NCI-H2171 (cell line): ENCODE measurements at regions not wholly inside any gene's neighbourhood (a gene's known extent, or its start where the extent isn't known, plus 50 kb on each side); places are given as distances from the start of the nearest gene placed in this dataset.
"Not testable (repeated sequence)": the region's sequence is repeated elsewhere in the genome, so short reads cannot be mapped to it uniquely, and the experiment has no call there.

Experiments
- DNase-seq: peaks from one replicate; lab custom pipeline; 2025; lab: John Stamatoyannopoulos, UW

DNA sequence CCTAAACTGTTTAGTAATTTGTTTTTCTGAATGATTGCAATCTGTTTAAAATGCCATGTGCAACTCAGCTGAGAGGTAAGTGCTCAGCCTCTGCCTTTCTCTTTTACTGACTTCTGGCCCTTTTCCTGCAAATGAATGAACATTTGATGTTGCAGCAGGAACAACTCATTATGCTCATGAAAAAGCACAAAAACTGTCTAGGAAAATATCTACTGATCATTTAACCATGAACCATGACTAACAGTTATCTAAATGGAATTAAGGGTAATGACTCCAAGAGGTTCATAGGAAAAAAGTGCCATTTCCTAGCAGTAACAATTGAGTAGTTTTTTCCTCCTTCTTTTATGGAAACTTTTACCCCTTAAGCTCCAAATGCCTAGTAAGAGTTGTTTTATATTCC lies 70.6 kb upstream of the ANKH start:
- no peak for DNase-seq

GRCh38 chr5:14937254-14937653 lies 65.7 kb upstream of the ANKH start:
- no peak for DNase-seq

GRCh38 chr5:14936588-14936987 lies 65.0 kb upstream of the ANKH start:
- DNase-seq, result no peak

GRCh38 chr5:14935341-14935740 lies 63.8 kb upstream of the ANKH start:
- DNase-seq, result no peak

GRCh38 chr5:14932902-14933469 lies 61.4 kb upstream of the ANKH start:
- no peak for DNase-seq

DNA sequence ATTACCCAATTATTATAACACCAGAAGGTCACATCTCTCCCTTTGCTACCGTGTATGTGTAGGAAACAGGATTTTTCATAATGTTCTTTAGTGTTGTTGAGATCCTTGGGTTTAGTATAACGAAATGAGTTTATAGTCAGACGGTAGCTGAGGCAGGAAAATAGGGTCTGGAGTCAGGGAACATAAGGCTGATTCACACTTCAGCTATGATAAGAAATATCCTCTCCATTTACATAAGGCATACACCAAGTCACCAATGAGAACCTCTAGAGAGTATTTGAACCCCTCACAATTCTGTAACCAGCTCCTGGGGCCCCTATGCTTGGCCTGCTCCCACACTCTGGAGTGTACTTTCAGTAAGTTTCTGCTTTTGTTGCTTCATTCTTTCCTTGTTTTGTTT lies 58.9 kb upstream of the ANKH start:
- DNase-seq, result no peak

GRCh38 chr5:14929293-14930065 lies 57.9 kb upstream of the ANKH start:
- no peak for DNase-seq

GRCh38 chr5:14928661-14929060 lies 57.1 kb upstream of the ANKH start:
- no peak for DNase-seq

GRCh38 chr5:14925326-14925725 lies 53.7 kb upstream of the ANKH start:
- no peak for DNase-seq

GRCh38 chr5:14922952-14923351 lies 51.4 kb upstream of the ANKH start:
- not testable (repeated sequence) for DNase-seq

GRCh38 chr5:14922456-14922855 lies 50.9 kb upstream of the ANKH start:
- no peak for DNase-seq
